AG04450 (cell line): ENCODE measurements at regions not wholly inside any gene's neighbourhood (a gene's known extent, or its start where the extent isn't known, plus 50 kb on each side); places are given as distances from the start of the nearest gene placed in this dataset.

Source experiments
- CTCF ChIA-PET: fragments of 300-600, 350-600 bp; formaldehyde crosslinking; extraction: SDS; loops from one replicate; lab custom pipeline; 2022; ENCODE audit warnings: antibody characterized with exemption, inconsistent platforms; lab: Charles Lee
- POLR2A ChIA-PET: fragments of 350-600 bp; formaldehyde crosslinking; extraction: SDS; loops from one replicate; lab custom pipeline; 2021; ENCODE audit warnings: antibody characterized with exemption, inconsistent platforms; lab: Yijun Ruan, JAX
- DNase-seq: peaks from one replicate; pipeline ENCODE4 v3.0.0-alpha.2; 2011; ENCODE audit warnings: low read depth, low spot score
- H3K27ac ChIP-seq: one replicate; pipeline ENCODE4 v1.5.1; 2012; ENCODE audit warnings: low read depth, low read length, control low read depth
- H3K27me3 ChIP-seq: one replicate; pipeline ENCODE4 v1.6.0; 2012; ENCODE audit warnings: low read length; ENCODE audit not compliant: control insufficient read depth, insufficient read depth
- H3K4me3 ChIP-seq: 2 replicates; pipeline ENCODE4 v1.5.1; 2011; ENCODE audit warnings: mild to moderate bottlenecking, low read depth, low read length, control low read depth
- H3K9me3 ChIP-seq: 2 replicates; pipeline ENCODE4 v1.5.1; 2012; ENCODE audit warnings: low read length; ENCODE audit not compliant: control insufficient read depth, insufficient read depth
- TF ChIP-seq, protein P1 (sequence below): IDR thresholded peaks from 2 replicates; pipeline ENCODE4 v1.5.1; 2011; ENCODE audit warnings: low read depth, low read length, control low read depth, inconsistent platforms

DNA sequence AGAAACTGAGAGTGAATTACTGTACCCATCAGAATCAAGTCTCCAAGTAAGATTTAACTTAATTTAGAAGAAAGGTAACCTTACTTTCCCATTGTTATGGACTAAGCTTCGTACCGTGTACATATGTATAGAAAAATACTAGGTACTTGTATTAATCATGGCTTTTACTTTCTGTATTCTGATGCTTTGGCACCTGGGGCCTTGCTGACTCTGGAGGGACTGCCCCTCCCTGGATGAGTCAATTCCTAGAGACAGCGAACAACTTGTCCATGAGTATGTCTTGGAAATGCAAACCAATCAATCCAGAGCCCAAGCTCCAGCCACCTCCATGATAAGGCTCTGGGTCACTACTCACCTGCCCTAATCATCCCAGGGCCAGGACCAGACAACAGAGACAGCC lies 50.0 kb upstream of the DGKG start:
- POLR2A ChIA-PET = no interaction called here
- DNase-seq = no peak
- Histone ChIP-seq H3K27me3 (peaks cover 16% of the 10 kb centered on the region), H3K27ac (no peak overlapping the region), H3K4me3 (no peak overlapping the region), H3K9me3 (no peaks in the 10 kb centered on the region)
- CTCF ChIA-PET = no interaction called here
- TF ChIP-seq, protein P1, sequence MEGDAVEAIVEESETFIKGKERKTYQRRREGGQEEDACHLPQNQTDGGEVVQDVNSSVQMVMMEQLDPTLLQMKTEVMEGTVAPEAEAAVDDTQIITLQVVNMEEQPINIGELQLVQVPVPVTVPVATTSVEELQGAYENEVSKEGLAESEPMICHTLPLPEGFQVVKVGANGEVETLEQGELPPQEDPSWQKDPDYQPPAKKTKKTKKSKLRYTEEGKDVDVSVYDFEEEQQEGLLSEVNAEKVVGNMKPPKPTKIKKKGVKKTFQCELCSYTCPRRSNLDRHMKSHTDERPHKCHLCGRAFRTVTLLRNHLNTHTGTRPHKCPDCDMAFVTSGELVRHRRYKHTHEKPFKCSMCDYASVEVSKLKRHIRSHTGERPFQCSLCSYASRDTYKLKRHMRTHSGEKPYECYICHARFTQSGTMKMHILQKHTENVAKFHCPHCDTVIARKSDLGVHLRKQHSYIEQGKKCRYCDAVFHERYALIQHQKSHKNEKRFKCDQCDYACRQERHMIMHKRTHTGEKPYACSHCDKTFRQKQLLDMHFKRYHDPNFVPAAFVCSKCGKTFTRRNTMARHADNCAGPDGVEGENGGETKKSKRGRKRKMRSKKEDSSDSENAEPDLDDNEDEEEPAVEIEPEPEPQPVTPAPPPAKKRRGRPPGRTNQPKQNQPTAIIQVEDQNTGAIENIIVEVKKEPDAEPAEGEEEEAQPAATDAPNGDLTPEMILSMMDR = no peak
